WTC11 (cell line): ENCODE measurements at regions not wholly inside any gene's neighbourhood (a gene's known extent, or its start where the extent isn't known, plus 50 kb on each side); places are given as distances from the start of the nearest gene placed in this dataset.

Source experiments
- ATAC-seq: fragments of 200-7000 bp; cut with Tn5 transposase; 2 replicates; pipeline ENCODE4 v1.10.0; 2021; ENCODE audit warnings: mild to moderate bottlenecking, moderate library complexity
- CTCF ChIA-PET: fragments of 300-600 bp; sonication (Branson Sonifier 250); formaldehyde crosslinking; loops from one replicate; lab custom pipeline; 2021; ENCODE audit warnings: antibody characterized with exemption; lab: Charles Lee
- POLR2A ChIA-PET: fragments of 350-600 bp; sonication (Branson Sonifier 250); formaldehyde crosslinking; loops from one replicate; lab custom pipeline; 2021; ENCODE audit warnings: antibody characterized with exemption; lab: Charles Lee
- DNase-seq: peaks from one replicate; pipeline ENCODE4 v3.0.0; 2021; ENCODE audit warnings: low spot score
- H3K27ac Mint-ChIP-seq: 2 replicates; pipeline ENCODE4 v1.8.0; 2021; ENCODE audit warnings: mixed read lengths
- H3K27me3 Mint-ChIP-seq: 2 replicates; pipeline ENCODE4 v1.8.0; 2021; ENCODE audit warnings: low read depth, mild to moderate bottlenecking, moderate library complexity, mixed read lengths
- H3K36me3 Mint-ChIP-seq: 2 replicates; pipeline ENCODE4 v1.8.0; 2021; ENCODE audit warnings: mixed read lengths
- H3K4me1 Mint-ChIP-seq: 2 replicates; pipeline ENCODE4 v1.8.0; 2022; ENCODE audit warnings: mixed read lengths
- H3K4me3 Mint-ChIP-seq: 2 replicates; pipeline ENCODE4 v1.8.0; 2021; ENCODE audit warnings: mild to moderate bottlenecking, moderate library complexity, mixed read lengths
- H3K9me3 Mint-ChIP-seq: 2 replicates; pipeline ENCODE4 v1.8.0; 2021; ENCODE audit warnings: mixed read lengths
- ATF1 ChIP-seq: sonication (generic); formaldehyde crosslinking; IDR thresholded peaks from 2 replicates; pipeline ENCODE4 v1.8.1; 2023; ENCODE audit warnings: mild to moderate bottlenecking, moderate library complexity, missing genetic modification reagents
- ATF2 ChIP-seq: sonication (generic); formaldehyde crosslinking; IDR thresholded peaks from 2 replicates; pipeline ENCODE4 v1.8.1; 2022; ENCODE audit warnings: low read depth, missing genetic modification reagents, borderline replicate concordance
- ATF6 ChIP-seq: sonication (generic); formaldehyde crosslinking; IDR thresholded peaks from 2 replicates; pipeline ENCODE4 v1.8.1; 2023; ENCODE audit warnings: mild to moderate bottlenecking, missing genetic modification reagents
- ESRRA ChIP-seq: sonication (generic); formaldehyde crosslinking; IDR thresholded peaks from 2 replicates; pipeline ENCODE4 v1.8.1; 2022; ENCODE audit warnings: mild to moderate bottlenecking, missing genetic modification reagents, borderline replicate concordance
- FOXK1 ChIP-seq: sonication (generic); formaldehyde crosslinking; IDR thresholded peaks from 2 replicates; pipeline ENCODE4 v1.8.0; 2022; ENCODE audit warnings: mild to moderate bottlenecking, moderate library complexity, missing genetic modification reagents
- MAX ChIP-seq: sonication (generic); formaldehyde crosslinking; IDR thresholded peaks from 2 replicates; pipeline ENCODE4 v1.8.0; 2022; ENCODE audit warnings: mild to moderate bottlenecking, missing genetic modification reagents
- MXD4 ChIP-seq: fragments of 250-450 bp; sonication (Bioruptor Pico); IDR thresholded peaks from 2 replicates; pipeline ENCODE4 v1.8.0; 2021; ENCODE audit warnings: mild to moderate bottlenecking, moderate library complexity, borderline replicate concordance
- NR2C2 ChIP-seq: sonication (generic); formaldehyde crosslinking; IDR thresholded peaks from 2 replicates; pipeline ENCODE4 v1.8.0; 2022; ENCODE audit warnings: mild to moderate bottlenecking, missing genetic modification reagents
- NR3C1 ChIP-seq: sonication (generic); formaldehyde crosslinking; conservative IDR thresholded peaks from 2 replicates; pipeline ENCODE4 v1.8.1; 2023; ENCODE audit warnings: low read depth, mild to moderate bottlenecking, missing genetic modification reagents
- PRRX2 ChIP-seq: fragments of 250-450 bp; sonication (Bioruptor Pico); IDR thresholded peaks from 2 replicates; pipeline ENCODE4 v1.8.0; 2021; ENCODE audit warnings: mild to moderate bottlenecking
- RELA ChIP-seq: sonication (generic); formaldehyde crosslinking; IDR thresholded peaks from 2 replicates; pipeline ENCODE4 v1.8.1; 2022; ENCODE audit warnings: missing genetic modification reagents, mild to moderate bottlenecking, borderline replicate concordance
- SMAD4 ChIP-seq: sonication (generic); formaldehyde crosslinking; IDR thresholded peaks from 2 replicates; pipeline ENCODE4 v1.8.0; 2022; ENCODE audit warnings: mild to moderate bottlenecking, missing genetic modification reagents
- TCF7 ChIP-seq: sonication (generic); formaldehyde crosslinking; IDR thresholded peaks from 2 replicates; pipeline ENCODE4 v1.8.0; 2022; ENCODE audit warnings: mild to moderate bottlenecking, low read depth, missing genetic modification reagents, moderate library complexity
- ZNF281 ChIP-seq: sonication (generic); formaldehyde crosslinking; IDR thresholded peaks from 2 replicates; pipeline ENCODE4 v1.8.0; 2023; ENCODE audit warnings: mild to moderate bottlenecking, missing genetic modification reagents
- ZNF423 ChIP-seq: fragments of 250-450 bp; sonication (Bioruptor Pico); IDR thresholded peaks from 2 replicates; pipeline ENCODE4 v2.1.2; 2022; ENCODE audit warnings: mild to moderate bottlenecking, moderate library complexity
- TF ChIP-seq, protein P1 (sequence below): sonication (generic); formaldehyde crosslinking; IDR thresholded peaks from 2 replicates; pipeline ENCODE4 v1.8.1; 2022; ENCODE audit warnings: mild to moderate bottlenecking, missing genetic modification reagents, moderate library complexity, borderline replicate concordance

GRCh38 chrX:69277369-69277990, 112.2 kb upstream of the PJA1 start:
- Mint-ChIP-seq H3K27ac (no peak overlapping the region), H3K4me1 (peaks cover 34% of the 10 kb centered on the region), H3K36me3 (no peaks in the 10 kb centered on the region), H3K9me3 (no peaks in the 10 kb centered on the region), H3K4me3 (no peak overlapping the region), H3K27me3 (peaks cover 91% of the 10 kb centered on the region)
- ChIA-PET CTCF (interaction anchor here (0.8 to 1.7 kb wide), 10 partner anchors 9 to 455 kb away, joined by 3 to 10 read pairs (median 3); no protein-coding TSS in a partner anchor), POLR2A (interaction anchor here (1.5 kb wide), 1 partner anchor 449 kb away, joined by 4 read pairs; the partner anchor contains the start of gene EFNB1)
- DNase-seq (no peak), ATAC-seq (no peak)
- TF ChIP-seq ZNF281 (CRISPR knock-in tag) (no peak), MAX (CRISPR knock-in tag) (0 out of 2 replicates have a peak, but pooled peaks have one; percentile 13), NR3C1 (CRISPR knock-in tag) (no peak), TCF7 (CRISPR knock-in tag) (no peak)

DNA sequence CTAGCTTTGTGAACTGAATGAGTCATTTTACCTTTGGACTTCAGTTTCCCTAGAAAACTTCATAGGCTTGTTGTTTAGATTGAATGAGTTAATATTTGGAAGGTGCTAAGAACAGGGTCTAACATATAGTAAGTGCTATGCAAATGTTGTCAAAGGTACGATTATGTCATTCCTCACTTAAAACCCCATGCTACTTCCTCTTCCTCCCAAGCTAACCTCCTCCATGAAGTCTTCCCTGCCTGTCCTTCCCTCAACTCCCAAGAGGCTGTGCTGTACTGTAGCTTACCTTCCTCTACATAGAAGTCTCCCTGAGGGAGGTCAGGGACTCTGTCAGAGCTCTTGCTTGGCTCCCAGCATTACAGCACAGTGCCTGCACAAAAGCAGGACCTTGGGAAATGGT, 103.4 kb upstream of the PJA1 start:
- ATAC-seq (no peak), DNase-seq (no peak)
- no peak overlapping the region for H3K27ac Mint-ChIP-seq
- POLR2A ChIA-PET: no interaction called here
- no peak overlapping the region for H3K4me3 Mint-ChIP-seq
- peaks cover 91% of the 10 kb centered on the region for H3K27me3 Mint-ChIP-seq
- peaks cover 5% of the 10 kb centered on the region for H3K4me1 Mint-ChIP-seq
- CTCF ChIA-PET: interaction anchor here (1.0 to 2.7 kb wide), 7 partner anchors 9 to 446 kb away, joined by 3 to 16 read pairs (median 5); partner anchors contain the start of gene EFNB1
- TF ChIP-seq ATF1 (CRISPR knock-in tag): no peak
- no peak for TF ChIP-seq FOXK1
- TF ChIP-seq ZNF423 (CRISPR knock-in tag): no peak
- TF ChIP-seq ESRRA (CRISPR knock-in tag): no peak
- TF ChIP-seq MXD4: no peak
- TF ChIP-seq ATF6 (CRISPR knock-in tag): no peak
- TF ChIP-seq ATF2: no peak
- TF ChIP-seq SMAD4 (CRISPR knock-in tag): no peak
- TF ChIP-seq RELA: no peak
- no peak for TF ChIP-seq ZNF281 (CRISPR knock-in tag)
- no peak for TF ChIP-seq PRRX2
- TF ChIP-seq, protein P1, sequence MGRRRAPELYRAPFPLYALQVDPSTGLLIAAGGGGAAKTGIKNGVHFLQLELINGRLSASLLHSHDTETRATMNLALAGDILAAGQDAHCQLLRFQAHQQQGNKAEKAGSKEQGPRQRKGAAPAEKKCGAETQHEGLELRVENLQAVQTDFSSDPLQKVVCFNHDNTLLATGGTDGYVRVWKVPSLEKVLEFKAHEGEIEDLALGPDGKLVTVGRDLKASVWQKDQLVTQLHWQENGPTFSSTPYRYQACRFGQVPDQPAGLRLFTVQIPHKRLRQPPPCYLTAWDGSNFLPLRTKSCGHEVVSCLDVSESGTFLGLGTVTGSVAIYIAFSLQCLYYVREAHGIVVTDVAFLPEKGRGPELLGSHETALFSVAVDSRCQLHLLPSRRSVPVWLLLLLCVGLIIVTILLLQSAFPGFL (CRISPR knock-in tag): no peak
- TF ChIP-seq NR2C2 (CRISPR knock-in tag): no peak
- no peaks in the 10 kb centered on the region for H3K9me3 Mint-ChIP-seq
- H3K36me3 Mint-ChIP-seq: no peaks in the 10 kb centered on the region
